ENCODE measurements at regions not wholly inside any gene's neighbourhood (a gene's known extent, or its start where the extent isn't known, plus 50 kb on each side); places are given as distances from the start of the nearest gene placed in this dataset.

DNA sequence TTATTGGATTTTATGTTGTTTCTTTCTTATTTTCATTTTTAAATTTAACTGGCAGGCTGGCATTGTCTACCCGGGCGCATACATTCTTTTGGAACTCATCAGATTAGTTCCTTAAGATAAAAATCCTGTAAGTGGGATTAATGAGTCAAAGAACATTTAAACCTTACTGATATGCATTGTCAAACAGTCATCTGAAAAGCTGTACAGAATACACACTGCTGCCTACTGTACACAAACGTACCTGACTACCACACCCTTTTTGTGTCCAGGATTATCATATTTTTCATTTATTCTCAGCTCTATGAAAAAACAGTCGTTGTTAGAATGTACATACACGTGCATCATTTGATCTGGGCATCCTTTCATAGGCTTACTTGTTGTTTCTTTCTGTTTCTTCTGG lies 358.3 kb downstream of the EFNB2 start:
- no peak for DNase-seq (ENCODE audit: low read depth)
- TF ChIP-seq, protein P1, sequence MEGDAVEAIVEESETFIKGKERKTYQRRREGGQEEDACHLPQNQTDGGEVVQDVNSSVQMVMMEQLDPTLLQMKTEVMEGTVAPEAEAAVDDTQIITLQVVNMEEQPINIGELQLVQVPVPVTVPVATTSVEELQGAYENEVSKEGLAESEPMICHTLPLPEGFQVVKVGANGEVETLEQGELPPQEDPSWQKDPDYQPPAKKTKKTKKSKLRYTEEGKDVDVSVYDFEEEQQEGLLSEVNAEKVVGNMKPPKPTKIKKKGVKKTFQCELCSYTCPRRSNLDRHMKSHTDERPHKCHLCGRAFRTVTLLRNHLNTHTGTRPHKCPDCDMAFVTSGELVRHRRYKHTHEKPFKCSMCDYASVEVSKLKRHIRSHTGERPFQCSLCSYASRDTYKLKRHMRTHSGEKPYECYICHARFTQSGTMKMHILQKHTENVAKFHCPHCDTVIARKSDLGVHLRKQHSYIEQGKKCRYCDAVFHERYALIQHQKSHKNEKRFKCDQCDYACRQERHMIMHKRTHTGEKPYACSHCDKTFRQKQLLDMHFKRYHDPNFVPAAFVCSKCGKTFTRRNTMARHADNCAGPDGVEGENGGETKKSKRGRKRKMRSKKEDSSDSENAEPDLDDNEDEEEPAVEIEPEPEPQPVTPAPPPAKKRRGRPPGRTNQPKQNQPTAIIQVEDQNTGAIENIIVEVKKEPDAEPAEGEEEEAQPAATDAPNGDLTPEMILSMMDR (conservative IDR thresholded peaks at IDR 0.05; ENCODE audit: control insufficient read depth, insufficient read depth, low read depth, low read length): no peak
- H3K4me3 ChIP-seq (ENCODE audit: control insufficient read depth, low read depth, low read length): no peak overlapping the region

DNA sequence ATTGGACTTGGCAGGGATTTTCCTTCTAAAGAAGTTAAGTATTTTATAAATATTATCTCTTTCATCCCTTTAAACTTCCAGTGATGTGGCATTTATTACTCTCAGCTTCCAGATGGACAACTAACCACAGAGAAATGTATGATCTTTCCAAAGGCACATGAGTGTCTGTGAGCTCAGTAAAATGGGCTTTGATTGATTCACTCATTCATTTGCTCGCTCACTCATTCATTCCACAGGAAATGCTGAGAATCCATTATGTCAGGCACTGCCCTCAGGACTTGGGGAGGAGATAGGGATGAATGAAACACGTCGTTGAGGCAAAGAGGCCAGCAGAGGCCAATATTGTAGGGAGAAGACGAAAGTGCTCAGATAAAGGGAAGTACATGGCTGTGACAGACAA lies 359.3 kb downstream of the EFNB2 start:
- DNase-seq (ENCODE audit: low read depth): peak; percentile 82
- TF ChIP-seq, protein P1 (conservative IDR thresholded peaks at IDR 0.05; ENCODE audit: control insufficient read depth, insufficient read depth, low read depth, low read length): no peak
- H3K4me3 ChIP-seq (ENCODE audit: control insufficient read depth, low read depth, low read length): no peak overlapping the region

DNA sequence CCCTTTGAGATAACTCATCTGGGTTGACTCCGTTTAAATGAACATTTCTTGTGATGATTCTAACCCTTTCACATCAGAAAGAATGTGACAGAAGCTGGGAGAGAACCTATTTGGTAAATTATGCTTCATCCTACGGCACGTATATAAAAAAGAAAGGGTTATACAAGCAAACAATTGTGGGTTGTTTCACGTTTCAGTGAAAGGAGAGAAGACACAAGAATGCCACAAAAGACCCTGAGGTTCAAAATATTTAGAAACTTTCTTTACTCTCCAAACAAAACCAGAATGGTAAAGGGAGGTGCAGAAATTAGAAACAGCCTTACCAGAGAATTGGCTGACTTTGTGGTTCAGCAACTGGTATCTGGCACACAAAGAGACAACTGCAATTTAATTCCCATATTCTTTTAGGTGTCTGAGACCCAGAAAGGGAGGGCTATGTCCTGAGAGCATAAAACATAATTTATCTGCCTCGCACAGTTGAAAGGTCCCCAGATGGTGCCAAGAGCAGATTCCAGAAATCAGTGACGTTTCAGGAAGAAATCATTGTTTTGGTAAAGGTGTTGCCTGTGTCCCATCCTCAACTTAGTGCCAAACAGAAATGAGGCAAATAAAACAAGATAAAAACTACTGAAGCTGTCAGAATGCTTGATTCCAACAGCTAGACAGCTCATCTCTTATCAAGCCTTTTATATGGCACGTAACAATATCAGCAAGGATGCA lies 361.4 kb downstream of the EFNB2 start:
- DNase-seq (ENCODE audit: low read depth): no peak
- TF ChIP-seq, protein P1 (conservative IDR thresholded peaks at IDR 0.05; ENCODE audit: control insufficient read depth, insufficient read depth, low read depth, low read length): no peak
- no peak overlapping the region for H3K4me3 ChIP-seq (ENCODE audit: control insufficient read depth, low read depth, low read length)

DNA sequence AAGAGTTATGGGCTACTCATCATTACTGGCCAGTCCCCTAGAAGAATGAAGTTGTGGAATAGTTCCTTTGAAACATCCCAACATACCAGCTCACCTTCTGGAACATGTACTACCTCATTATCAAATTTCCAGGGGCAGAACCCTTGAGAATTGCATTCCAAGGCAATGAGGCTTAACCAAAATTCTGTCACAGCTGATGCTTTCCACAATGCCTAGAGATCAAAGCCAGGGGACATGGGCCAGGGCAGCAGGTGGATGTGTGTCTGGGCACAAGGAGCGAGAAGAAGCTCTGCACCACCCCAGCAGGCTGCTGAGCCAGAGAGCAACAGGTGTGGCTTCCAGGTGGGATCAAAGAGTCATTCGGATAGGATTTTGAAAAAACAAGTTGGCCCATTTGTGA lies 362.1 kb downstream of the EFNB2 start:
- TF ChIP-seq, protein P1 (conservative IDR thresholded peaks at IDR 0.05; ENCODE audit: control insufficient read depth, insufficient read depth, low read depth, low read length): no peak
- no peak for DNase-seq (ENCODE audit: low read depth)
- H3K4me3 ChIP-seq (ENCODE audit: control insufficient read depth, low read depth, low read length): no peak overlapping the region

DNA sequence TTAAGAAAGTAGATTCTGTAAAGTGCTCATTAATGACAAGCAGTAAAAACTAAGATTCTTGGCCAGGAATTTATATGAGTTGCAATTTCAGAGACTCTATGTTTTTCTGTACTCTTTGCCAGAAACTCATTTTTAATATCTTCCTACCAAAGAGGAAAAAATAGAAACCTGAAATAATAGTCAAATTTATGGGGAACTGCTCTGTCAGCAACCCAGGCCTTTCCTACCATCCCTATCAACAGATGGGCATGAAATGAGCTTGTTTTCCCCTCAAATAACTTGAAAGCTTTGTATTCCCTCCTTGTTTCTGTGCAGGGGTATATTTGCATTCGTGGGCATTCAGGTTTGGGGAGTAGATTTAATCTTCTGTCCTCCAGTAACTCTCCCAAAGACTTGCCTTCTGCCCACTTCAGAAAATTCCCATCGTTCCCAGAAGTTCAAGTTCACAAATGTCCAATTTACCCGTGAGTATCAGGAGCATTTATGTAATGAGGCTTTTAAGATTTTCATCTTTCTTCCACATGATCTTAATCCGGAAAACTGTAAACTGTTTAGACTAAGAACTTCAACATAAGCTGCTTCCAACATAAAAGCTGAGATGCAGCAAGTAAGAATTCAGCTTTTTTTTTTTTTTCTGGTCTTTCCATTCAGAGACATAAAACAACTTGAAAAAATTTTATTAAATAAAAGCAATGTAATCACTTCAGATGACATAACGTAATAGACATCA lies 363.1 kb downstream of the EFNB2 start:
- no peak overlapping the region for H3K4me3 ChIP-seq (ENCODE audit: control insufficient read depth, low read depth, low read length)
- DNase-seq (ENCODE audit: low read depth): no peak
- TF ChIP-seq, protein P1 (conservative IDR thresholded peaks at IDR 0.05; ENCODE audit: control insufficient read depth, insufficient read depth, low read depth, low read length): no peak

DNA sequence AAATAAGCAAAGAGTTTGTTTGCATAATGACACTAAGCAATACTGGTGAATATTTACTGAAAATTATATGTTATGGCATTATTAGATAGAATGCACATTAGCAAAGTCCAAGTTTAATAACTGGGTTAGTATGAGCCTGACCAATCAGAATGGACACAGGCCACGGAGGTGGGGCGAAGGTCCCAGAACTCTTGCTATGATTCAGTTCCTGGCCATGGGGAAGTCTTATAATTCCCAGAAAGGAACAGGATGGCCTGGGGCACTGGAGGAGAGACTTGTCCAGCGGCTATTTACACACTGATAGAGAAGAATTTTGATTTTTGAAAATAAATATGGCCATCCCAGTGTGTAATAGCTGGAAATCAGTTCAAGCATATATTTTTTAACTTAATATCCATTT lies 372.0 kb downstream of the EFNB2 start:
- TF ChIP-seq, protein P1 (conservative IDR thresholded peaks at IDR 0.05; ENCODE audit: control insufficient read depth, insufficient read depth, low read depth, low read length): no peak
- no peak for DNase-seq (ENCODE audit: low read depth)
- no peak overlapping the region for H3K4me3 ChIP-seq (ENCODE audit: control insufficient read depth, low read depth, low read length)
